NCI-H2107 treated with DMSO at 0.1 percent for 48 hours (cell line): ENCODE measurements at regions not wholly inside any gene's neighbourhood (a gene's known extent, or its start where the extent isn't known, plus 50 kb on each side); places are given as distances from the start of the nearest gene placed in this dataset.
"Not testable (repeated sequence)": the region's sequence is repeated elsewhere in the genome, so short reads cannot be mapped to it uniquely, and the experiment has no call there.

ENCODE experiments used
- DNase-seq: peaks from one replicate; lab custom pipeline; 2025; ENCODE audit not compliant: unreplicated experiment; lab: John Stamatoyannopoulos, UW

GRCh38 chr18:73043611-73044010, 175.8 kb upstream of the NETO1 start:
- DNase-seq: peak; percentile 25

GRCh38 chr18:73043211-73043610, 175.4 kb upstream of the NETO1 start:
- peak; percentile 84 for DNase-seq

DNA sequence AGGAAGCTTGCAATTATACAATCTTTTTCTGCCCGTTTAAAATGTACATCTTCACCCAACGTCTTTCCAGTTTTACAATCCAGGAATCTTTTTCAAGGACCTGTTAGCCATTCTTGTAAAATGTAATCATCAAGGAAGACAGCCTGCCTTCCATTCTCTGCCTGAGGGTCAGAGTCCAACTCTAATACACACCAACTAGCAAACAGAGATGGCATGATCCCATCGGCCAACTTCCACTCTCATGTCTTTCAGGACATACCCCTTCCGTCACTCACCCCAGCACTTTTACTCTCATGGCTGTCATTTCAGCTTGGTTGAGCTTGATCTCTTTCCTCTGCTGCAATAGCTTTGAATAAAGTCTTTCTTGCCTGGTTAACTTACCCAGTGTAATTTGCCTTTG, 172.5 kb upstream of the NETO1 start:
- no peak for DNase-seq

DNA sequence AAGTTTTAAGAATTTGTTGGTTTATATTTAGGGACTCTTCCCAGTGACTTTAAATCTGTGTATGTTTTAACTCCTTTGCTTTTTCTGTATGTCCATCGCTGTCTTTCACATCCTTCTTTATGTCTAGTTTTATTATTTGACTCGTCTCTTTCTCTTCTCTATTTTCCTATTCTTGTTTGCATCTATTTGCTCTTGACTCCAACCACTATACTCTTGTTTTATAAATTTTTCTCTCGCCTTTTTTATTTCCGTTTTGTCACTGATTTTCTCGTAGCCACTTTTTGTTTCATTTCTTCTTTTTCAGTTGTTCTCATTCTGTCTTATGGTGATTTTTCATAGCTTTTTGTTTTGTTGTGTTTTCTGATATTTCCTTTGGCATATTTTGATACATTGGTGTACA, 170.5 kb upstream of the NETO1 start:
- DNase-seq: no peak

GRCh38 chr18:73023975-73024374, 156.2 kb upstream of the NETO1 start:
- DNase-seq: peak; percentile 66

GRCh38 chr18:73009691-73010090, 141.9 kb upstream of the NETO1 start:
- no peak for DNase-seq

GRCh38 chr18:73007915-73008308, 140.1 kb upstream of the NETO1 start:
- no peak for DNase-seq

DNA sequence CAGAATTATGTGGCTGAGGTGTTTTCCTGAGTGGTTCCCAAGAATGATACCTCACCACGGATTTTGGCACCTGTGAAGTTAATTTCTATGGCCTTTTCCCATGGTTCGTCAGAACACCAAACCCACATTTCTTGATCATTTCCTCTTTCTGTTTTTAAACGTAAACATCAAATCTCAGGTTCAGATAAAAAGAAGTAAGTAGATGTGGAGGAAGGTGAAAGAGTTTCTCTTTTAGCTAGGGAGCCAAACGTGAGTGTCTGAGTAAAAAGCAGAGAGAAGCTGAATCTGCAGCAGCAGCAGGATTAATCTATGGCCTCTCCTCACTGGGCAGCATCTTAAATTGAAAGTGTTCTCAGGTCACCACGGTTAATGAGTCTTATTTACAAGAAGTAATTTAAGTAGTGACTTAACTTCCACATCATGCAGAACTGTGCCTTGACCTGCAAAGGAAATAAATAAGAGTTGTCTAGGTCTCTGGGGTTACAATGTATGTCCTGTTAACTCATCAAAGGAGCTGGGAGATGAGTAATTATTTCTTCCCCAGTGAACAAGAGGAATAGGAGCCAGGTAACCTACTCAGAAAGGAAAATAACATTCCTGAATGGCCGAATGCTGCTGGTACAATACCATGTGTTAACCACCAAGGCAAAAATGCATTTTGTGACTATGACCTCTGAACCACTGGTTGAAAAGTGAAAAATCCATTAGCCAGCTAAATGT, 139.6 kb upstream of the NETO1 start:
- no peak for DNase-seq

DNA sequence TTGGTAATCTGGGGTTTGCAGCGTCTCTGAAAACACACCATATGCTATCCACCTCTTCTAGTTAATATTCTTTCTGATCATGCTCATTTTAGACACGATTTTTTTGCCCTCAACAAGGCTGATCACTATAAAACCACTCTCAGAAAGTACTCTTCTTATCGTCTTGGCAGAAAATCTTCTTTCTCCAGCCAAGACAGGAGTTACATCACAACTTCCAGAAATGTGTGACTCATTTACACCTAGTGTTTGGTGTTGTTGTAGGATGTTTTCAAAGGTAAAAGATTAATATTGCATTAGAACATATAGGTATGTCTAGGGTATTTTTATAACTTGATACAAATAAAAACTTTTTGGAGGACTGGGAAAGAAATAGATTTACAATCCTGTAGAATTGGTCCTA, 138.5 kb upstream of the NETO1 start:
- no peak for DNase-seq

- no peak for DNase-seq
Measured at GRCh38 chr18:73004260-73004659, 136.5 kb upstream of the NETO1 start.

DNA sequence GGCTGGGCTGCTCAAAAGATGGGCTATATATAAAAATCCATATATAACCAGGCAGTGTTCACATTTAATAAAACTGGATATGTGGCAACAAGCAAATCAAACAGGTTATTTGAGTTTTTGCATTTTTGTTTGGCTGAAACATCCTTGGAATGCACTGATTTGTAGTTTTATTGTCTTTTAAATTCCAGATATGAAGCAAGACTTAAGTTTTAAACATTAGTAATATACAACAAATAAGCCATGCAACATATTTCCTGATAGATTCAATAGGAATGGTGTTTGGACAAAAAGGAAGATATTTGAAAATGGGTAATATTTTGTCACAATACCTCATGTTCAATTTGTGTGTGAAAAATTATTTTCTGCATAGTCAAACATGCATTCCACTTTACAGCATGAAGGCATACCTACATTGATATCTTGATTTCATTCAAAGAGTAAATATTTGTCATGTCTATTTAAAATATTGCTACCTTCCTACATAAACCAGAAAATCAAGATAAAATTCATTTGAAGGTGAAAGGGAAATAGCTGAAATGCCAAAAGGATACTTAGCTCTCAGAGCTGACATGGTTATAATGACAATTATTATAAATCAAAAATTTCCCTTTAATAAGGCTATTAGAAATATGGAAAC, 132.3 kb upstream of the NETO1 start:
- DNase-seq: no peak

DNA sequence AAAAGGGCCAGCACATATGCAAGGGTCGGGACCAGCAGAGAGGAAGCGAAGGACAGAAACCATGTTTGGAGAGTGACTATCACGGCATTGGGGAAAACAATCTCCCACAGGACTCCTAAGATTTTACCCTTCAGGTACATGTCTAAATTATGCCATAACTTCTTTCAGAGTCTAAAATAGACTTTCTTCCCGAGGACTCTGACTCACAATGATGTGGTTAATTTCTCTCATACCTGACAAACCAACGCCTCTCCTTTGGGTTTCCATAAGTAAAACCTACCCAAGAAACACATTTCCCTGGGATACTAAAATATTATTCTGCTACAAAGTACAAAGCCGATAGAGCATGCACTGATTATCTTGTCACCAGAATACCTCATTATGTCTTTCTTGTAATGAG, 127.8 kb upstream of the NETO1 start:
- DNase-seq: no peak

GRCh38 chr18:72993250-72993649, 125.5 kb upstream of the NETO1 start:
- no peak for DNase-seq

DNA sequence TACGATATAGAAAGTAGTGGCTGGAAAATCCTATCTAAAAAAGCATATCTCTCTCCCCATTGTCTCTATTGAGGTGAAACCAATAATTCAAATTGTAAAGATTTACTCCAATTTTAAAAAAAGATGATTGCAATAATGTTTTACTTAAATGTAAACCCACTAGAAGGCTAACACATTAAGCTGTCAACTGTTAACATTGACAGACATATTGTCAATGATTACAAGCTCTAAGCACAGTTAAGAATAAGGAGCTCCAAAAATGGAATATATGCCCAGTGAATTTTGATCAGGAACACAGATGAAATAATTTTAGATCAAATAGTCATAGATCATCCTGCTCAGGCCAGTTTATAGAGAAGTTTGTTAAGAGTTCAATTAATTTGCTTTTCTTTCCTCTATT, 123.6 kb upstream of the NETO1 start:
- DNase-seq: no peak

DNA sequence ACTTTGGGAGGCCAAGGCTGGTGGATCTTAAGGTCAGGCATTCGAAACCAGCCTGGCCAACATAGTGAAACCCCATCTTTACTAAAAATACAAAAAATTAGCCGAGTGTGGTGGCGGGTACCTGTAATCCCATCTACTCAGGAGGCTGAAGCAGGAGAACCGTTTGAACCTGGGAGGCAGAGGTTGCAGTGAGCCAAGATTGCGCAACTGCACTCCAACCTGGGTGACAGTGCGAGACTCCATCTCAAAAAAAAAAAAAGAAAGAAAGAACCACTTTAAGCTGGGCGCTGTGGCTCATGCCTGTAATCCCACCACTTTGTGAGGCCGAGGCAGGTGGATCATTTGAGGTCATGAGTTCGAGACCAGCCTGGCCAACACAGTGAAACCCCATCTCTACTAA, 119.8 kb upstream of the NETO1 start:
- not testable (repeated sequence) for DNase-seq

DNA sequence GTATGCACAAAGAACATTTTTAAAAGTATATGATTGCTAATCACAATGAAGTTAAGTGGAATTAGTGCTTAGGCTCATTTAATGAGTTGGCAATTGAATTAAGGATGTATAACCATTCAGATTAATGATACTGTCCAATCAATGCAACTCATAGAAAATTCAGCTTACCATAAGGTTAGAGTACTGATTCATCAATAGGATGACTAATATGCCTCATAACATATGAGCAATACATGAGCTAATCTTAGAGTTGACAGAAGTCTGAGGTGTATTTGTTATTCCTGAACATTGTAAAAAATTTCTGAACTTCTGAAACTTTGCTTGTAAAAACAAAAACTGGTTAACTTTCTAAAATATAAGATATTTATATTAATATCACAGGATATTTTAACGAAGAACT, 118.3 kb upstream of the NETO1 start:
- no peak for DNase-seq

DNA sequence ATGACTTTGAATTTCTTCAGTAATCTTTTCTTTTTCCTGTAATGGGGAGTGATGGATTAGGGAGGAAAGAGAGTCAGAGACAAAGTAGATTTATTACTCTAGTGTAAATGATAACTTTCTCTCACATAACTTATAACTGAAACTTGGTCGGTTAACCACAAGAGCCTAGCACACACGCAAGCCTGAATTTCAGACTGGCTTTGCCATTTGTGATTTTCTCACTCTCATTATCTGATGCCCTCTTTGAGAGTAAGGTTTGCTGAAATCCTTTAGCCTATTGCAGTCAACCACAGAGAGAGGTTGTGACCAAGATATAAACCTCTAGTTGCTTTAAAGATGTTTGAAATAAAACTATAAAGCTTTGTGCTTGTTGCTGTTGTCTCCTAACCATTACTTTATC, 117.9 kb upstream of the NETO1 start:
- no peak for DNase-seq

DNA sequence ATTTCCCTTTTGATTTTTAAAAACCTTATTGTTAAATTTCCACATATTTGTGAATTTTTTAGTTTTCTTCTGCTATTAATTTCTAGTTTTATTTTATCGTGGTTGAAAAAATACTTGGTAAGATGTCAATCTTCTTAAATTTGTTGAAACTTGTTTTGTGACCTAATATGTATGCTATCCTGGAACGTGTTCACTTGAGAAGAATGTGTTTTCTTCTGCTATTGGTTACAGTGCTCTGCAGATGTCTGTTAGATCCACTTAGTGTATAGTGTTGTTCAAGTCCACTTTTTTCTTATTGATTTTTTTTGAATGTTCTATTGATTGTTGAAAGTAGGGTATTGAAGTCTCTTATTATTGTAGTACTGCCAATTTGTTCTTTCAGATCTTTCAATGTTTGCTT, 116.5 kb upstream of the NETO1 start:
- no peak for DNase-seq

GRCh38 chr18:72973841-72974240, 106.1 kb upstream of the NETO1 start:
- no peak for DNase-seq

DNA sequence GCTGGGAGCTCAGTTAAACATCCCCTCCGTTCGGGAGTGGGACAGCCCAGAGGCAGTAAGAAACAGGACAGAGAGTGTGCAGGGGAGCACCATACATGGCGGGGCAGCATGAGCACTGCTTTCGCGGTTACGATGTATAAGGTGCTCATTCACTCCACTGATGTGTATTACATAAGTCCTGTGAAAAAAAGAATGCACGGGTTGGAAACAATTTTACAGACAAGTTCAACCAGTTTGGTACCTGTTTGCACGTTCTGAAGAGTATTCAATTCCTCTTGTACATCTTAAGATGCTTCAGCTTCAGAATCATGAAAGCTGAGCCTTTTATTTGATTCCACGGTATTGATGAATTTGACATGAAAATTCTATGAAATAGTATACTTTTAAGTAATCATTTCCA, 97.8 kb upstream of the NETO1 start:
- DNase-seq: no peak

DNA sequence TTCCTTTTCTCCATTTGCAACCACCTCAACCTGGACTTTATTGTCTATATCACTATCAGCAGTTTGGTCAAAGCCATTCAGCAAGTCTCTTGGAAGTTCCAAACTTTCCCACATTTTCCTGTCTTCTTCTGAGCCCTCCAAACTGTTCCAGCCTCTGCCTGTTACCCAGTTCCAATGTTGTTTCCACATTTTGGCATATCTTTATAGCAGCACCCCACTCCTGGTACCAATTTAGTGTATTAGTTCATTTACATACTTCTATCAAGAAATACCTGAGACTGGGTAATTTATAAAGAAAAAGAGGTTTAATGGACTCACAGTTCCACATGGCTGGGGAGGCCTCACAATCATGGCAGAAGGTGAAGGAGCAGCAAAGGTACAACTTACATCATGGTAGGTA, 90.4 kb upstream of the NETO1 start:
- not testable (repeated sequence) for DNase-seq

GRCh38 chr18:72948439-72948838, 80.7 kb upstream of the NETO1 start:
- no peak for DNase-seq

DNA sequence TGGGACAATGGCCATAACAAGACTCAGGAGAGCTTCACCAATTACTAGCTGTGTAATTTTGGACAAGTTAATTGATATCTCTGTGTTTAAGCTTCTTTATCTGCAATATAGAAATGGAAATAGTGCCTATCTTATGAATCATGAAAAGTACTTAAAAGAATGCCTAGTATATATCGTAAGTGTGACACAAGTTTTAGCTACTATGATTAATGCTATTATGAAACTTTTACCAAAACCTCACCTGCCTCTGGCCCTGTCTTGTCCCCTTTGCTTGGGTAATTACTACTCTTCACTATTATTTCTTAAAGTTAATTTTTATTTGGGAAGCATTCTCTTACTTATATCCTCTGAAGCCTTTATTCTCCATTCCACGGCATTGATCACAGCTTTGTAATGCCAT, 75.0 kb upstream of the NETO1 start:
- no peak for DNase-seq
